Astrocyte of the spinal cord (primary cell): ENCODE measurements at regions not wholly inside any gene's neighbourhood (a gene's known extent, or its start where the extent isn't known, plus 50 kb on each side); places are given as distances from the start of the nearest gene placed in this dataset.

Experiments
- DNase-seq: peaks from one replicate; pipeline ENCODE4 v3.0.0; 2011; ENCODE audit warnings: low read depth, low spot score
- H3K4me3 ChIP-seq: 2 replicates; pipeline ENCODE4 v1.5.1; 2011; ENCODE audit warnings: low read depth, mild to moderate bottlenecking, low read length, moderate library complexity
- in situ Hi-C: cut with HindIII; loops from 2 replicates; pipeline ENCODE4 v1.10.0; 2017; ENCODE audit warnings: low sequenced_read_pairs
- TF ChIP-seq, protein P1 (sequence below): IDR thresholded peaks from 2 replicates; pipeline ENCODE4 v1.5.1; 2012; ENCODE audit warnings: low read depth, mild to moderate bottlenecking, low read length, inconsistent platforms

GRCh38 chr2:150584081-150584480 is 96.6 kb upstream of the RND3 start:
- H3K4me3 ChIP-seq = no peak overlapping the region
- in situ Hi-C loops = no loop called here
- TF ChIP-seq, protein P1, sequence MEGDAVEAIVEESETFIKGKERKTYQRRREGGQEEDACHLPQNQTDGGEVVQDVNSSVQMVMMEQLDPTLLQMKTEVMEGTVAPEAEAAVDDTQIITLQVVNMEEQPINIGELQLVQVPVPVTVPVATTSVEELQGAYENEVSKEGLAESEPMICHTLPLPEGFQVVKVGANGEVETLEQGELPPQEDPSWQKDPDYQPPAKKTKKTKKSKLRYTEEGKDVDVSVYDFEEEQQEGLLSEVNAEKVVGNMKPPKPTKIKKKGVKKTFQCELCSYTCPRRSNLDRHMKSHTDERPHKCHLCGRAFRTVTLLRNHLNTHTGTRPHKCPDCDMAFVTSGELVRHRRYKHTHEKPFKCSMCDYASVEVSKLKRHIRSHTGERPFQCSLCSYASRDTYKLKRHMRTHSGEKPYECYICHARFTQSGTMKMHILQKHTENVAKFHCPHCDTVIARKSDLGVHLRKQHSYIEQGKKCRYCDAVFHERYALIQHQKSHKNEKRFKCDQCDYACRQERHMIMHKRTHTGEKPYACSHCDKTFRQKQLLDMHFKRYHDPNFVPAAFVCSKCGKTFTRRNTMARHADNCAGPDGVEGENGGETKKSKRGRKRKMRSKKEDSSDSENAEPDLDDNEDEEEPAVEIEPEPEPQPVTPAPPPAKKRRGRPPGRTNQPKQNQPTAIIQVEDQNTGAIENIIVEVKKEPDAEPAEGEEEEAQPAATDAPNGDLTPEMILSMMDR = no peak
- no peak for DNase-seq

GRCh38 chr2:150581717-150582472 is 94.4 kb upstream of the RND3 start:
- no peak for DNase-seq
- in situ Hi-C loops = no loop called here
- TF ChIP-seq, protein P1 = no peak
- H3K4me3 ChIP-seq = no peak overlapping the region

DNA sequence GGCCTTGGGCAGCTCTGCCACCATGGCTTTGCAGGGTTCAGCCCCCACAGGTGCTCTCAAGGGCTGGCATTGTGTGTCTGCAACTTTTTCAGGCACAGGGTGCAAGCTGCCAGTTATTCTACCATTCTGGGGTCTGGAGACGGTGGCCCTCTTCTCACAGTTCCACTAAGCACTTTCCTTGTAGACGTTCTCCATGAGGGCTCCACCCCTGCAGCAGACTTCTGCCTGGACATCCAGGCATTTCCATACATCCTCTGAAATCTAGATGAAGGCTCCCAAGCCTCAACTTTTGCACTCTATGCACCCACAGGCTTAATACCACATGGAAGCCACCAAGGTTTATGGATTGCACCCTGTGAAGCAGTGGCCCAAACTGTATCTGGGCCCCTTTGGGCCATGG is 91.0 kb upstream of the RND3 start:
- in situ Hi-C loops = no loop called here

GRCh38 chr2:150575861-150576260 is 88.4 kb upstream of the RND3 start:
- no peak for DNase-seq
- TF ChIP-seq, protein P1 = no peak
- in situ Hi-C loops = no loop called here
- H3K4me3 ChIP-seq = no peak overlapping the region

More for the DNA sequence above, 91.0 kb upstream of the RND3 start:
- TF ChIP-seq, protein P1 = no peak
- no peak overlapping the region for H3K4me3 ChIP-seq
- DNase-seq = no peak

- DNase-seq = no peak
- in situ Hi-C loops = no loop called here
- H3K4me3 ChIP-seq = no peak overlapping the region
- TF ChIP-seq, protein P1 = no peak
Measured at GRCh38 chr2:150572961-150573395, 85.5 kb upstream of the RND3 start.

DNA sequence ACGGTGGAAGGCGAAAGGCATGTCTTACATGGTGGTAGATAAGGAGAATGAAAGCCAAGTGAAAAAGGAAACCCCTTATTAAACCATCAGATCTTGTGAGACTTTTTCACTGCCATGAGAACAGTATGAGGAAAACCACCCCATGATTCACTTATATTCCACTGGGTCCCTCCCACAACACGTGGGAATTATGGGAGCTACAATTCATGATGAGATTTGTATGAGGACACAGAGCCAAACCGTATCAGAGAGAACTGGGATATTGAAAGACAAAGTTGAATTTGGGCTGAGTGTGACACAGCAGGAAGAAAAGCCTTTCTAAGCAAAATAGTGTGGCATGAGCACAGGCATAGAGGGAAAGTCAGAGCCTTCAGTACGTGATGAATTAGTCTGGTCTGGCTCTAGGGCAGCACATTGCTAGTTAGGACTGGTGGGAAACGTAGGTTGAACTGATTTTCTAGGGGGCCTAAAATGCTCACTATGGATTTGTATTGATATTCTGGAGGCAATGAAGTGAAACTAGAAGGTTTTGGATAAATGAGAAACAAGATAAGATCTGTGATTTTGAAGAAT is 84.8 kb upstream of the RND3 start:
- H3K4me3 ChIP-seq = no peak overlapping the region
- in situ Hi-C loops = no loop called here
- TF ChIP-seq, protein P1 = no peak
- DNase-seq = no peak
